Thyroid gland (tissue), 4 donors: ENCODE measurements at regions not wholly inside any gene's neighbourhood (a gene's known extent, or its start where the extent isn't known, plus 50 kb on each side); places are given as distances from the start of the nearest gene placed in this dataset.

Source experiments
- POLR2A ChIP-seq, 2 donors: fragments of 450-650 bp; IDR thresholded peaks; one replicate each; pipeline ENCODE4 v1.6.1; 2017; ENCODE audit warnings: antibody characterized with exemption in 2 of 2, mild to moderate bottlenecking in 2 of 2, moderate library complexity in 1 of 2
- TF ChIP-seq, protein P1 (sequence below), 6 experiments: fragments of 200-600 bp in 3 of 6; fragments of 450-650 bp in 3 of 6; sonication (generic) in 3 of 6; IDR thresholded peaks; one replicate each; pipeline ENCODE4 v1.5.1; 2016 to 2019; ENCODE audit warnings: antibody characterized with exemption in 6 of 6, mild to moderate bottlenecking in 2 of 6, inconsistent platforms in 1 of 6, moderate library complexity in 1 of 6

DNA sequence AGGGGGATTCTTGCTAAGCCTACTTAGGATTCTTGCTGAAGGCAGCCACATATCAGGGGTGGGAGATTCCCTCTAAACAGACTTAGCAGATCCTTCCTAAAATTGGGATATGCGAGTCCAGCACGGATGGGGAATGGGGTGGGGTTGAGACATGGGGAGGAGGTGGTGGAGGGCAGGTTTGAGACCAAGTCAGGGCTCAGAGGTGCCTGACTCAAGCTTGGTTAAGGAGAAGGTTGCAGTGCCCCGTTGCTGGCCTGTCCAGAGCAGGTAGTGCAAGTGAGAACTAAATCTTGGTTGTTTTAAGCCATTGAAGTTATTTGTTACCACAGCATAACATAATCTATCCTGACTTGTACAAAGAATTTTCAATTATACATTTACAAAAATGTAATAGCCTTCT lies 359.7 kb downstream of the AACS start:
- TF ChIP-seq, protein P1, sequence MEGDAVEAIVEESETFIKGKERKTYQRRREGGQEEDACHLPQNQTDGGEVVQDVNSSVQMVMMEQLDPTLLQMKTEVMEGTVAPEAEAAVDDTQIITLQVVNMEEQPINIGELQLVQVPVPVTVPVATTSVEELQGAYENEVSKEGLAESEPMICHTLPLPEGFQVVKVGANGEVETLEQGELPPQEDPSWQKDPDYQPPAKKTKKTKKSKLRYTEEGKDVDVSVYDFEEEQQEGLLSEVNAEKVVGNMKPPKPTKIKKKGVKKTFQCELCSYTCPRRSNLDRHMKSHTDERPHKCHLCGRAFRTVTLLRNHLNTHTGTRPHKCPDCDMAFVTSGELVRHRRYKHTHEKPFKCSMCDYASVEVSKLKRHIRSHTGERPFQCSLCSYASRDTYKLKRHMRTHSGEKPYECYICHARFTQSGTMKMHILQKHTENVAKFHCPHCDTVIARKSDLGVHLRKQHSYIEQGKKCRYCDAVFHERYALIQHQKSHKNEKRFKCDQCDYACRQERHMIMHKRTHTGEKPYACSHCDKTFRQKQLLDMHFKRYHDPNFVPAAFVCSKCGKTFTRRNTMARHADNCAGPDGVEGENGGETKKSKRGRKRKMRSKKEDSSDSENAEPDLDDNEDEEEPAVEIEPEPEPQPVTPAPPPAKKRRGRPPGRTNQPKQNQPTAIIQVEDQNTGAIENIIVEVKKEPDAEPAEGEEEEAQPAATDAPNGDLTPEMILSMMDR (IDR thresholded peaks at IDR 0.05), result no peak
- TF ChIP-seq POLR2A (IDR thresholded peaks at IDR 0.05), result no peak
